Aorta (tissue), 5 donors: ENCODE measurements at regions not wholly inside any gene's neighbourhood (a gene's known extent, or its start where the extent isn't known, plus 50 kb on each side); places are given as distances from the start of the nearest gene placed in this dataset.

Source experiments
- ATAC-seq: fragments of 200-7000 bp; cut with Tn5 transposase; one replicate; pipeline ENCODE4 v1.9.1; 2022; ENCODE audit warnings: moderate library complexity; ENCODE audit not compliant: low FRiP score
- DNase-seq, 2 donors: peaks; one replicate each; pipeline ENCODE4 v3.0.0-alpha.2; 2020
- H3K27ac ChIP-seq, 2 donors: one replicate each; pipeline ENCODE4 v1.5.1; 2013; ENCODE audit warnings: low read length in 2 of 2, mild to moderate bottlenecking in 2 of 2, moderate library complexity in 2 of 2, control low read depth in 1 of 2, inconsistent platforms in 1 of 2, low read depth in 1 of 2
- H3K27me3 ChIP-seq, 2 donors: one replicate each; pipeline ENCODE4 v1.6.1; 2013; ENCODE audit warnings: control low read depth in 1 of 2, low read length in 1 of 2, mild to moderate bottlenecking in 1 of 2, moderate library complexity in 1 of 2; ENCODE audit not compliant: insufficient read depth in 2 of 2, control insufficient read depth in 1 of 2
- H3K36me3 ChIP-seq, 2 donors: one replicate each; pipeline ENCODE4 v1.6.1; 2013; ENCODE audit warnings: control low read depth in 1 of 2, low read length in 1 of 2, mild to moderate bottlenecking in 1 of 2; ENCODE audit not compliant: insufficient read depth in 2 of 2, control insufficient read depth in 1 of 2
- H3K4me1 ChIP-seq, 2 donors: one replicate each; pipeline ENCODE4 v1.6.1; 2013; ENCODE audit warnings: low read length in 2 of 2, control low read depth in 1 of 2, mild to moderate bottlenecking in 1 of 2, moderate library complexity in 1 of 2; ENCODE audit not compliant: insufficient read depth in 2 of 2, control insufficient read depth in 1 of 2
- H3K4me3 ChIP-seq, 2 donors: one replicate each; pipeline ENCODE4 v1.5.1; 2013; ENCODE audit warnings: low read length in 2 of 2, control low read depth in 1 of 2, mild to moderate bottlenecking in 1 of 2
- H3K9me3 ChIP-seq: one replicate; pipeline ENCODE4 v1.6.1; 2013; ENCODE audit warnings: mild to moderate bottlenecking, low read length; ENCODE audit not compliant: control insufficient read depth
- WGBS, 2 donors: extraction: QIAGEN DNeasy Blood & Tissue Kit; methylation state at CpG; one replicate each; pipeline ENCODE4 v1.1.7; 2013; 5-methylcytosine and 5-hydroxymethylcytosine counted together
- intact Hi-C, 2 donors: fragments of 100-400 bp; cut with DNase I; formaldehyde crosslinking; loops; one replicate each; pipeline versions ENCODE4 v1.14.2 to v1.15.0; 2022
- donor health status: healthy with polysubstance abuse.
- donor health status: Bipolar disorder and iron deficiency.
- donor health status: DM: no; HTN: no; CAD: no.
- donor health status: DM: no; HTN: no; CAD: no.
- donor health status: DM: yes; HTN: yes; CAD: no.

GRCh38 chr10:84683550-84683949 is 355.2 kb downstream of the CCSER2 start:
- WGBS, 2 donors, result 84 to 93% methylated on average over 2 of the region's 2 CpGs
- intact Hi-C loops, result no loop called here

GRCh38 chr10:84683980-84684740 is 355.8 kb downstream of the CCSER2 start:
- Histone ChIP-seq H3K27me3 (no peaks in the 10 kb centered on the region), H3K4me3 (no peak overlapping the region), H3K9me3 (no peaks in the 10 kb centered on the region), H3K36me3 (no peaks in the 10 kb centered on the region), H3K4me1 (no peaks in the 10 kb centered on the region), H3K27ac (no peak overlapping the region)
- 84 to 87% methylated on average over 6 of the region's 6 CpGs for WGBS, 2 donors
- intact Hi-C loops, result no loop called here
- DNase-seq (no peak), ATAC-seq (no peak)

More at GRCh38 chr10:84683550-84683949, 355.2 kb downstream of the CCSER2 start:
- Histone ChIP-seq H3K36me3 (no peaks in the 10 kb centered on the region), H3K4me3 (no peak overlapping the region), H3K27me3 (no peaks in the 10 kb centered on the region), H3K4me1 (no peaks in the 10 kb centered on the region), H3K9me3 (no peaks in the 10 kb centered on the region), H3K27ac (no peak overlapping the region)
- no peak for DNase-seq
- no peak for ATAC-seq

- Histone ChIP-seq H3K27ac (no peak overlapping the region), H3K36me3 (no peaks in the 10 kb centered on the region), H3K4me3 (no peak overlapping the region), H3K4me1 (no peaks in the 10 kb centered on the region), H3K9me3 (peaks cover 1% of the 10 kb centered on the region), H3K27me3 (no peaks in the 10 kb centered on the region)
- intact Hi-C loops, result no loop called here
- DNase-seq (no peak), ATAC-seq (no peak)
- WGBS, 2 donors, result 82 to 84% methylated on average over 3 of the region's 3 CpGs
Observed at GRCh38 chr10:84685047-84685660, 356.8 kb downstream of the CCSER2 start.

- Histone ChIP-seq H3K27ac (no peak overlapping the region), H3K9me3 (peaks cover 3% of the 10 kb centered on the region), H3K27me3 (no peaks in the 10 kb centered on the region), H3K4me3 (no peak overlapping the region), H3K36me3 (no peaks in the 10 kb centered on the region), H3K4me1 (no peaks in the 10 kb centered on the region)
- intact Hi-C loops, result no loop called here
- ATAC-seq, result no peak
- DNase-seq, result no peak
Observed at GRCh38 chr10:84693006-84693405, 364.6 kb downstream of the CCSER2 start.

GRCh38 chr10:84695902-84696301 is 367.5 kb downstream of the CCSER2 start:
- Histone ChIP-seq H3K4me3 (no peak overlapping the region), H3K36me3 (no peaks in the 10 kb centered on the region), H3K9me3 (peaks cover 1% of the 10 kb centered on the region), H3K27ac (no peak overlapping the region), H3K4me1 (no peaks in the 10 kb centered on the region), H3K27me3 (no peaks in the 10 kb centered on the region)
- no peak for ATAC-seq
- DNase-seq, result no peak
- WGBS, 2 donors, result 48 to 61% methylated on average over 3 of the region's 3 CpGs
- intact Hi-C loops, result no loop called here

- no peak for ATAC-seq
- H3K4me3 ChIP-seq, result no peak overlapping the region
- no peak for DNase-seq
- WGBS, 2 donors, result 80 to 81% methylated on average over 3 of the region's 3 CpGs
- no peaks in the 10 kb centered on the region for H3K4me1 ChIP-seq
- H3K27ac ChIP-seq, result no peak overlapping the region
- H3K9me3 ChIP-seq, result peaks cover 1% of the 10 kb centered on the region
- intact Hi-C loops, result no loop called here
- no peaks in the 10 kb centered on the region for H3K36me3 ChIP-seq
- no peaks in the 10 kb centered on the region for H3K27me3 ChIP-seq
Observed at GRCh38 chr10:84696610-84697009, 368.2 kb downstream of the CCSER2 start.

GRCh38 chr10:84698989-84699388 is 370.6 kb downstream of the CCSER2 start:
- H3K27ac ChIP-seq, result no peak overlapping the region
- no peaks in the 10 kb centered on the region for H3K4me1 ChIP-seq
- H3K4me3 ChIP-seq, result no peak overlapping the region
- intact Hi-C loops, result no loop called here
- 84 to 85% methylated on average over 1 of the region's 1 CpG for WGBS, 2 donors
- H3K9me3 ChIP-seq, result peaks cover 1% of the 10 kb centered on the region
- ATAC-seq, result no peak
- DNase-seq, result no peak
- H3K27me3 ChIP-seq, result no peaks in the 10 kb centered on the region
- H3K36me3 ChIP-seq, result no peaks in the 10 kb centered on the region

GRCh38 chr10:84700668-84701369 is 372.4 kb downstream of the CCSER2 start:
- no peak overlapping the region for H3K4me3 ChIP-seq
- DNase-seq, result no peak
- H3K4me1 ChIP-seq, result no peaks in the 10 kb centered on the region
- intact Hi-C loops, result no loop called here
- H3K36me3 ChIP-seq, result no peaks in the 10 kb centered on the region
- ATAC-seq, result no peak
- no peak overlapping the region for H3K27ac ChIP-seq
- no peaks in the 10 kb centered on the region for H3K27me3 ChIP-seq
- H3K9me3 ChIP-seq, result peaks cover 1% of the 10 kb centered on the region
- 20 to 26% methylated on average over 4 of the region's 4 CpGs for WGBS, 2 donors

- no peak for DNase-seq
- intact Hi-C loops, result no loop called here
- WGBS, 2 donors, result 78 to 82% methylated on average over 3 of the region's 3 CpGs
Observed at GRCh38 chr10:84701370-84701720, 373.0 kb downstream of the CCSER2 start.

More at GRCh38 chr10:84701370-84701720, 373.0 kb downstream of the CCSER2 start:
- Histone ChIP-seq H3K9me3 (peaks cover 1% of the 10 kb centered on the region), H3K27ac (no peak overlapping the region), H3K27me3 (no peaks in the 10 kb centered on the region), H3K4me3 (no peak overlapping the region), H3K36me3 (no peaks in the 10 kb centered on the region), H3K4me1 (no peaks in the 10 kb centered on the region)
- no peak for ATAC-seq
